ENCODE measurements at regions not wholly inside any gene's neighbourhood (a gene's known extent, or its start where the extent isn't known, plus 50 kb on each side); places are given as distances from the start of the nearest gene placed in this dataset.

DNA sequence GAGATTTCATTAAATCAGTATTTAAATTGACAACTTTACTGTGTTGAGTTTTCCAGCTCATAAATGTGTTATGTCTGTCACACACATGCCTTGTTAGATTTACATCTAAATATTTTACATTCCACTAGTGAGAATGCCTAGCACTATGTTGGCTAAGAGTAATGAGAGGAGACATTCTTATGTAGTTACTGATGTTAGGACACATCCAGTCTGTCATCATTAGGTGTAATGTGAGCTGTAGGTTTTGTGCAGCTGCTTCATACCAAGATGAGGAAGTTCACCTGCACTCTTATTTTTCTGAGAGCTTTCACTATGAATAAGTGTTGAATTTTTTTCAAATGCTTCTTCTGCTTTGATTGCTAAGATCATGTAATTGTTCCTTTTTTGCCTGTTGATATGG lies 218.0 kb upstream of the IGFBP3 start:
- TF ChIP-seq, protein P1, sequence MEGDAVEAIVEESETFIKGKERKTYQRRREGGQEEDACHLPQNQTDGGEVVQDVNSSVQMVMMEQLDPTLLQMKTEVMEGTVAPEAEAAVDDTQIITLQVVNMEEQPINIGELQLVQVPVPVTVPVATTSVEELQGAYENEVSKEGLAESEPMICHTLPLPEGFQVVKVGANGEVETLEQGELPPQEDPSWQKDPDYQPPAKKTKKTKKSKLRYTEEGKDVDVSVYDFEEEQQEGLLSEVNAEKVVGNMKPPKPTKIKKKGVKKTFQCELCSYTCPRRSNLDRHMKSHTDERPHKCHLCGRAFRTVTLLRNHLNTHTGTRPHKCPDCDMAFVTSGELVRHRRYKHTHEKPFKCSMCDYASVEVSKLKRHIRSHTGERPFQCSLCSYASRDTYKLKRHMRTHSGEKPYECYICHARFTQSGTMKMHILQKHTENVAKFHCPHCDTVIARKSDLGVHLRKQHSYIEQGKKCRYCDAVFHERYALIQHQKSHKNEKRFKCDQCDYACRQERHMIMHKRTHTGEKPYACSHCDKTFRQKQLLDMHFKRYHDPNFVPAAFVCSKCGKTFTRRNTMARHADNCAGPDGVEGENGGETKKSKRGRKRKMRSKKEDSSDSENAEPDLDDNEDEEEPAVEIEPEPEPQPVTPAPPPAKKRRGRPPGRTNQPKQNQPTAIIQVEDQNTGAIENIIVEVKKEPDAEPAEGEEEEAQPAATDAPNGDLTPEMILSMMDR (IDR thresholded peaks at IDR 0.05), result no peak
- TF ChIP-seq POLR2A (IDR thresholded peaks at IDR 0.05), result no peak
